ENCODE measurements at regions not wholly inside any gene's neighbourhood (a gene's known extent, or its start where the extent isn't known, plus 50 kb on each side); places are given as distances from the start of the nearest gene placed in this dataset.
A peak's percentile ranks its signal among the peaks of the same experiment; 100 is the strongest.

DNA sequence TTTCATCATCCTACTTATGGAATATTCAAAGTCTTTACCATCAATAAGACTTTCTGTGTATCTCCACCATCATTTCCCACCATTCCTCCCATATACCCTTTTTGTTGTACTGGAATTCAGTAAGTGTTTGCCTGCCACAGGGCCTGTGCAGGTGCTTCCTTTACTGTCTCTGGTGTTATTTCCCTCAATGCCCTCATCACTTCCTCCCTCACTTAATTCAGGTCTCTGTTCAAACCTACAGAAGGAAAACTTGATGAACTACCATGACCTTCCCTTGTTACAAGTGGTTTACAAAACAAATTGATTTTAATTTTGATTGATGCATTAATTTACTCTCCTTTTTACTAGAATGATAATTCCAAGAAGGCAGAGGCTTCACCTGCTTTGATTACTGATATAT is 159.5 kb upstream of the FAT4 start:
- peak; percentile 30 for DNase-seq
- H3K27me3 ChIP-seq (ENCODE audit: control insufficient read depth, insufficient read depth, low read length), result no peaks in the 10 kb centered on the region
- H3K9me3 ChIP-seq (replicated peaks; ENCODE audit: control insufficient read depth, low read depth, low read length), result peaks cover 2% of the 10 kb centered on the region
- no peaks in the 10 kb centered on the region for H3K4me1 ChIP-seq (ENCODE audit: control insufficient read depth, insufficient read depth, low read length)
- no peak overlapping the region for H3K27ac ChIP-seq (ENCODE audit: low read length)
- H3K36me3 ChIP-seq (ENCODE audit: control insufficient read depth, insufficient read depth, low read length), result no peaks in the 10 kb centered on the region
- no peak overlapping the region for H3K4me3 ChIP-seq (ENCODE audit: low read length)

DNA sequence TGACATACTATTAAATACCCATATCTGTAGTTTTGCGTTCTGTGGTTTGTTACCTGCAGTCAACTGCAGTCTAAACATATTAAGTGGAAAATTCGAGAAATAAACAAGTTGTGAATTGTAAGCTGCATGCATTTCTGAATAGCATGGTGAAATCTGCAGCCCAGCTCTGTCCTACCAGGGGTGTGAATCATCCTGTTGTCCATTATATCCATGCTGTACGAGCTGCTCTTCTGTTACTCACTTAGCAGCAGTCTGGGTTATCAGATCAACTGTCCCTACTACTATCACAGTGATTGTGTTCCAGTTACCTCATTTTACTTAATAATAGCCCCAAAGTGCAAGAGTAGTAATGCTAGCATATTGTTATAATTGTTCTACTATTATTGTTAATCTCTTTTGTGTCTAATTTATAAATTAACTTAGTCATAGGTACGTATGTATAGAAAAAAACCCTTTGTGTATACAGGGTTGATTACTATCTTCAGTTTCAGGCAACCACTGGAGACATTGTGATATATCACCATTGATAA is 173.7 kb upstream of the FAT4 start:
- H3K9me3 ChIP-seq (replicated peaks; ENCODE audit: control insufficient read depth, low read depth, low read length), result no peaks in the 10 kb centered on the region
- H3K4me3 ChIP-seq (ENCODE audit: low read length), result no peak overlapping the region
- H3K36me3 ChIP-seq (ENCODE audit: control insufficient read depth, insufficient read depth, low read length), result no peaks in the 10 kb centered on the region
- DNase-seq, result no peak
- H3K4me1 ChIP-seq (ENCODE audit: control insufficient read depth, insufficient read depth, low read length), result no peaks in the 10 kb centered on the region
- H3K27me3 ChIP-seq (ENCODE audit: control insufficient read depth, insufficient read depth, low read length), result no peaks in the 10 kb centered on the region
- H3K27ac ChIP-seq (ENCODE audit: low read length), result peak overlapping the region; percentile 54
- no CpG with 5 or more reads among the region's 4 CpGs for WGBS (ENCODE audit: insufficient coverage)

DNA sequence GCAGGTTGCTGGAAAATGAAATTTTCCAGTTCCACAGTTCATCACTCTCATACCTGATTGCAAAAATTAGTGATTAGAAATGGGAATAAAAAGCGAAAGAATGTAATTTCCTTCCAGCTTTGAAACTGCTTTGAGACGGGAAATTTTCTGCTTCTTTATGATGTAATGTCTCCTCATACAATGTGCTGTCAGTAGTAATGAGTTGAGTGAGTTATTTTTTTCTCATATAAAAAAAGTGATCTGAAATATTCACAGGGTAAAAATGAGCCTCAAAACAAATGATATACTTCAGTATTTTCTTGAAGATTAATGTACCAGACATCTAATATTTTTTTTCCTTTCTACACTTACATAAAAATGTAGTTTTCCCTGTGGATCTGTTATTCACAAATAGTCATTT is 179.1 kb upstream of the FAT4 start:
- Histone ChIP-seq H3K36me3 (ENCODE audit: control insufficient read depth, insufficient read depth, low read length) (no peaks in the 10 kb centered on the region), H3K27me3 (ENCODE audit: control insufficient read depth, insufficient read depth, low read length) (no peaks in the 10 kb centered on the region), H3K4me3 (ENCODE audit: low read length) (no peak overlapping the region), H3K4me1 (ENCODE audit: control insufficient read depth, insufficient read depth, low read length) (no peaks in the 10 kb centered on the region), H3K27ac (ENCODE audit: low read length) (no peak overlapping the region), H3K9me3 (replicated peaks; ENCODE audit: control insufficient read depth, low read depth, low read length) (no peaks in the 10 kb centered on the region)
- WGBS (ENCODE audit: insufficient coverage), result no CpG with 5 or more reads among the region's 2 CpGs
- peak; percentile 46 for DNase-seq

DNA sequence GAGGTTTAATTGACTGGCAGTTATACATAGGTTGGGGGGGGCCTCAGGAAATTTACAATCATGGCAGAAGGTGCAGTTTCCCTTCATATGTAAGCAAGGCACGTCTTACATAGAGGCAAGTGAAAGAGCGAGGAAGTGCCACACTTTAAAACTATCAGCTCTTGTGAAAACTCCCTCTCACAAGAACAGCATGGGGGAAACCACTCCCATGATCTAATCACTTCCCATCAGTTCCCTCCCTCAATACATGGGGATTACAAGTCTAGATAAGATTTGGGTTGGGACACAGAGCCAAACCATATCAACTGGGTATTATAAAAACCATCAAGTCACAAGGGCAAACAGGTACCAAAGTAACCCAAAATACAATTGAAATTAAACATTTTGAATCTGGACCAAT is 182.0 kb upstream of the FAT4 start:
- Histone ChIP-seq H3K36me3 (ENCODE audit: control insufficient read depth, insufficient read depth, low read length) (no peaks in the 10 kb centered on the region), H3K4me1 (ENCODE audit: control insufficient read depth, insufficient read depth, low read length) (no peaks in the 10 kb centered on the region), H3K27me3 (ENCODE audit: control insufficient read depth, insufficient read depth, low read length) (no peaks in the 10 kb centered on the region), H3K4me3 (ENCODE audit: low read length) (no peak overlapping the region), H3K27ac (ENCODE audit: low read length) (no peak overlapping the region), H3K9me3 (replicated peaks; ENCODE audit: control insufficient read depth, low read depth, low read length) (no peaks in the 10 kb centered on the region)
- no CpG with 5 or more reads among the region's 2 CpGs for WGBS (ENCODE audit: insufficient coverage)
- no peak for DNase-seq

DNA sequence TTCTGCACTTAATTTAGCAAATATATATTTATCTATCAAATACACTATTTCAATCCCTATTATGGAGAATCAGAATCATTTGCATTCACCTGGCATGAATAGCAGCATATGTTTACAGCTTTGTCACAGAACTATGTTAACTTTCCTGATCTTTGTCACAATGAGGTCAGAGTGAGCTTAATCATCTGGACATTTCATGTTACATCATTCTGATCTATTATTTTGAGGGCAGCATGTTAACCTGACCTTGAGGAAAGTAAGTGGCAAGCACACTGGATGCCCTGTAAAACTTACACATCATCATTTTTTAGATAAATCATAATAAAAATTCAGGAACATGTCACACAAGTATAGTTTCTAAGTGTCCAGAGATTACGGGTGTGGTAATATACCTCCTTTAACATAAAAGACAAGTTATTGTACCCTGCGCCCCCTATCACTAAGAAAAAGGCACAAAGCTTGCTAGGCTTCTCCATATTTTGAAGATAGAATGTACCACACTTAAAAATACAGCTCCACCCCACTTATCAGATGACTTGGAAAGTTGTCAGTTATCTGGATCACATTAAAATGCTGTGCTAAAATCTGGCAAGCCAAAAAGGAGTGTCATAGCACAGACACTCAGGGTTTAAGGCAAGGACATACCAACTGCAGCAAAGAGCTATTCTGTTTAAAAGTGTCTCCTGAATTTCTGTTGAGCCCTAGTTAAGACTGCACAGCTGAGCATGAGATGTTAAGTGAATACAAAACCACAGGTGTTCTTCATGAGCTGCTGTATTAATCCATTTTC is 182.7 kb upstream of the FAT4 start:
- no CpG with 5 or more reads among the region's 2 CpGs for WGBS (ENCODE audit: insufficient coverage)
- Histone ChIP-seq H3K27me3 (ENCODE audit: control insufficient read depth, insufficient read depth, low read length) (no peaks in the 10 kb centered on the region), H3K27ac (ENCODE audit: low read length) (no peak overlapping the region), H3K4me1 (ENCODE audit: control insufficient read depth, insufficient read depth, low read length) (no peaks in the 10 kb centered on the region), H3K4me3 (ENCODE audit: low read length) (no peak overlapping the region), H3K9me3 (replicated peaks; ENCODE audit: control insufficient read depth, low read depth, low read length) (no peaks in the 10 kb centered on the region), H3K36me3 (ENCODE audit: control insufficient read depth, insufficient read depth, low read length) (no peaks in the 10 kb centered on the region)
- peak; percentile 75 for DNase-seq

DNA sequence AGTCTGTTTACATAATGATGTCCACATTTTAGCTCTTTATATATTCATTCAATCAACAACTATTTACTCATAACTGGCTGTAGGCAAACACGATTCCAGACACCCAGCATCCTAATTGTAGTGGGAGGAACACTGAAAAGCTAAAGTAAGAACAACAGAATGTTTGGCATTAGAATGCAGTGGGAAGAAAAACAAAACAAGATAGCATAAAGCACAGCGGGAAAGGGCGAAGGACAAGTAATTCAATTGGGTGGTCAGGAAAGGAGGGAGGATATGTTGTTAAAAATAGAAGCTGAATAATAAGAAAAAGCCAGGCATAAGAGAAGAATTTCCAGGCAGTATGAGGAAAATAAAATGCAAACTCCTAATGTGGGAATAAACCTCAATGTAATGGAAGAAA is 189.5 kb upstream of the FAT4 start:
- Histone ChIP-seq H3K4me3 (ENCODE audit: low read length) (no peak overlapping the region), H3K27ac (ENCODE audit: low read length) (peak overlapping the region; percentile 42), H3K4me1 (ENCODE audit: control insufficient read depth, insufficient read depth, low read length) (peaks cover 2% of the 10 kb centered on the region), H3K9me3 (replicated peaks; ENCODE audit: control insufficient read depth, low read depth, low read length) (no peaks in the 10 kb centered on the region), H3K27me3 (ENCODE audit: control insufficient read depth, insufficient read depth, low read length) (no peaks in the 10 kb centered on the region), H3K36me3 (ENCODE audit: control insufficient read depth, insufficient read depth, low read length) (no peaks in the 10 kb centered on the region)
- peak; percentile 76 for DNase-seq
- WGBS (ENCODE audit: insufficient coverage), result 44% methylated on average over 2 of the region's 3 CpGs

DNA sequence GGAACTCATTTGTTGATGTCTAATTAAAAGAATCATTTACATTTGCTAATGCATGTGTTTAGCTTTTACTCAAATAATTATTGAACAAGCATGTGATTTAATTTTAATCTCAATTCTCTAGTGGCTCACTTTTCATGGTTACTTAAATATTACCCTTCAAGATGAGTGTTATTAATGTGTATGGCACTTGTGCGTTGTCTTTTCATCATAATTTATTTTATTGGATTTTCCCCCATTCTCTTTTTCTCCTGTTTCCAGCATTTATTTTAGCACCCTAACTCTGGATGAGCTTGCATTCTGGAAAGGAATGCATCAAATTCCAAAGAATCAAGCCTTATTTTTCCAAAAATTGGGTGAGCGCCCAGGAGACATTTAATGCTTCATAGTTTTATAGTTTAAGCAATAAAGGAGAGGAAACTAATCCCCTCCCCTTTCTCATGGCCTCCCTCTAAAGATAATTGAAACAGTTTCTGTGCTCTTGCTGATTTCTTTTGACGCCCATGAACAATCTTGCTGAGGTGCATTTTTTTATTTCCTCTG is 191.1 kb upstream of the FAT4 start:
- H3K36me3 ChIP-seq (ENCODE audit: control insufficient read depth, insufficient read depth, low read length), result no peaks in the 10 kb centered on the region
- peak; percentile 94 for DNase-seq
- no CpG with 5 or more reads among the region's 3 CpGs for WGBS (ENCODE audit: insufficient coverage)

DNA sequence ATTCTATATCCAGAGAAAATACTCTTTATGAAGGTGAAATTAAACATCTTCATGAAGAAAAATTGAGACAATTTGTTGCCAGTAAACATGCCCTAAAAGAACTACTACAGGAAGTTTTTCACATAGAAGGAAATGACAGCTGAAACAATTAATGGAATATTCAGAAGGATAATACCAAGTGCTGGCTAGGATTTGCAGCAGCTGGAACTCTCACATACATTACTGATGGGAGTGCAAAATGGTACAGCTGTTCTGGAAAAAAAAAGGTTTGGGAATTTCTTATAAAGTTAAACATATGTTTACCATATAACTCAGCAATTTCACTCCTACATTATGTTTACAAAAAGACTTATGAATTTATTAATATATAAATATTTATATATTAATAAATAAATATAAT is 193.2 kb upstream of the FAT4 start:
- Histone ChIP-seq H3K36me3 (ENCODE audit: control insufficient read depth, insufficient read depth, low read length) (no peaks in the 10 kb centered on the region), H3K27me3 (ENCODE audit: control insufficient read depth, insufficient read depth, low read length) (no peaks in the 10 kb centered on the region), H3K9me3 (replicated peaks; ENCODE audit: control insufficient read depth, low read depth, low read length) (no peaks in the 10 kb centered on the region), H3K4me1 (ENCODE audit: control insufficient read depth, insufficient read depth, low read length) (peaks cover 2% of the 10 kb centered on the region), H3K4me3 (ENCODE audit: low read length) (no peak overlapping the region), H3K27ac (ENCODE audit: low read length) (no peak overlapping the region)
- DNase-seq, result peak; percentile 43

More for the DNA sequence above, 191.1 kb upstream of the FAT4 start:
- Histone ChIP-seq H3K27ac (ENCODE audit: low read length) (no peak overlapping the region), H3K4me1 (ENCODE audit: control insufficient read depth, insufficient read depth, low read length) (peaks cover 2% of the 10 kb centered on the region), H3K27me3 (ENCODE audit: control insufficient read depth, insufficient read depth, low read length) (no peaks in the 10 kb centered on the region), H3K9me3 (replicated peaks; ENCODE audit: control insufficient read depth, low read depth, low read length) (no peaks in the 10 kb centered on the region), H3K4me3 (ENCODE audit: low read length) (no peak overlapping the region)

- Histone ChIP-seq H3K36me3 (ENCODE audit: control insufficient read depth, insufficient read depth, low read length) (no peaks in the 10 kb centered on the region), H3K4me3 (ENCODE audit: low read length) (no peak overlapping the region), H3K4me1 (ENCODE audit: control insufficient read depth, insufficient read depth, low read length) (no peaks in the 10 kb centered on the region), H3K9me3 (replicated peaks; ENCODE audit: control insufficient read depth, low read depth, low read length) (no peaks in the 10 kb centered on the region), H3K27me3 (ENCODE audit: control insufficient read depth, insufficient read depth, low read length) (no peaks in the 10 kb centered on the region), H3K27ac (ENCODE audit: low read length) (no peak overlapping the region)
- DNase-seq, result no peak
- no CpG with 5 or more reads among the region's 1 CpG for WGBS (ENCODE audit: insufficient coverage)
These were observed 198.3 kb upstream of the FAT4 start for GRCh38 chr4:125116431-125116830.

- 80% methylated on average over 1 of the region's 5 CpGs for WGBS (ENCODE audit: insufficient coverage)
- H3K9me3 ChIP-seq (replicated peaks; ENCODE audit: control insufficient read depth, low read depth, low read length), result no peaks in the 10 kb centered on the region
- no peak overlapping the region for H3K4me3 ChIP-seq (ENCODE audit: low read length)
- no peak for DNase-seq
- no peaks in the 10 kb centered on the region for H3K36me3 ChIP-seq (ENCODE audit: control insufficient read depth, insufficient read depth, low read length)
- H3K27me3 ChIP-seq (ENCODE audit: control insufficient read depth, insufficient read depth, low read length), result no peaks in the 10 kb centered on the region
- no peaks in the 10 kb centered on the region for H3K4me1 ChIP-seq (ENCODE audit: control insufficient read depth, insufficient read depth, low read length)
- no peak overlapping the region for H3K27ac ChIP-seq (ENCODE audit: low read length)
These were observed 198.8 kb upstream of the FAT4 start for GRCh38 chr4:125115941-125116340.

All from muscle of leg (tissue), 3 donors.